Peyer's patch (tissue), 4 donors: ENCODE measurements at regions not wholly inside any gene's neighbourhood (a gene's known extent, or its start where the extent isn't known, plus 50 kb on each side); places are given as distances from the start of the nearest gene placed in this dataset.

ENCODE experiments used
- POLR2A ChIP-seq, 2 donors: fragments of 450-650 bp; IDR thresholded peaks; one replicate each; pipeline ENCODE4 v1.5.1; 2017; ENCODE audit warnings: antibody characterized with exemption in 2 of 2, mild to moderate bottlenecking in 2 of 2, moderate library complexity in 2 of 2
- TF ChIP-seq, protein P1 (sequence below), 6 experiments: fragments of 450-650 bp in 4 of 6; fragments of 200-600 bp in 2 of 6; sonication (generic) in 1 of 6; IDR thresholded peaks; one replicate each; pipeline ENCODE4 v1.5.1; 2017 to 2019; ENCODE audit warnings: antibody characterized with exemption in 6 of 6, mild to moderate bottlenecking in 3 of 6, moderate library complexity in 1 of 6

- TF ChIP-seq, protein P1, sequence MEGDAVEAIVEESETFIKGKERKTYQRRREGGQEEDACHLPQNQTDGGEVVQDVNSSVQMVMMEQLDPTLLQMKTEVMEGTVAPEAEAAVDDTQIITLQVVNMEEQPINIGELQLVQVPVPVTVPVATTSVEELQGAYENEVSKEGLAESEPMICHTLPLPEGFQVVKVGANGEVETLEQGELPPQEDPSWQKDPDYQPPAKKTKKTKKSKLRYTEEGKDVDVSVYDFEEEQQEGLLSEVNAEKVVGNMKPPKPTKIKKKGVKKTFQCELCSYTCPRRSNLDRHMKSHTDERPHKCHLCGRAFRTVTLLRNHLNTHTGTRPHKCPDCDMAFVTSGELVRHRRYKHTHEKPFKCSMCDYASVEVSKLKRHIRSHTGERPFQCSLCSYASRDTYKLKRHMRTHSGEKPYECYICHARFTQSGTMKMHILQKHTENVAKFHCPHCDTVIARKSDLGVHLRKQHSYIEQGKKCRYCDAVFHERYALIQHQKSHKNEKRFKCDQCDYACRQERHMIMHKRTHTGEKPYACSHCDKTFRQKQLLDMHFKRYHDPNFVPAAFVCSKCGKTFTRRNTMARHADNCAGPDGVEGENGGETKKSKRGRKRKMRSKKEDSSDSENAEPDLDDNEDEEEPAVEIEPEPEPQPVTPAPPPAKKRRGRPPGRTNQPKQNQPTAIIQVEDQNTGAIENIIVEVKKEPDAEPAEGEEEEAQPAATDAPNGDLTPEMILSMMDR (IDR thresholded peaks at IDR 0.05): no peak
- TF ChIP-seq POLR2A (IDR thresholded peaks at IDR 0.05): no peak
Observed at GRCh38 chr2:16096962-16097361, 156.6 kb downstream of the MYCN start.
